Subcutaneous abdominal adipose tissue (tissue), 5 donors: ENCODE measurements at regions not wholly inside any gene's neighbourhood (a gene's known extent, or its start where the extent isn't known, plus 50 kb on each side); places are given as distances from the start of the nearest gene placed in this dataset.

ENCODE experiments used
- H3K27ac ChIP-seq: one replicate; pipeline ENCODE4 v1.7.0; 2013; ENCODE audit warnings: low read depth, mild to moderate bottlenecking, inconsistent platforms, low read length, moderate library complexity
- H3K27me3 ChIP-seq, 5 donors: one replicate each; pipeline ENCODE4 v1.7.0; 2013; ENCODE audit warnings: low read length in 5 of 5, inconsistent platforms in 1 of 5; ENCODE audit not compliant: control insufficient read depth in 5 of 5, insufficient read depth in 4 of 5
- H3K36me3 ChIP-seq, 5 donors: one replicate each; pipeline ENCODE4 v1.7.0; 2013; ENCODE audit warnings: low read length in 5 of 5; ENCODE audit not compliant: control insufficient read depth in 5 of 5, insufficient read depth in 5 of 5
- H3K4me1 ChIP-seq, 5 donors: one replicate each; pipeline ENCODE4 v1.7.0; 2013; ENCODE audit warnings: low read length in 5 of 5, mild to moderate bottlenecking in 3 of 5, moderate library complexity in 1 of 5; ENCODE audit not compliant: control insufficient read depth in 5 of 5, insufficient read depth in 5 of 5
- H3K4me3 ChIP-seq, 5 donors: one replicate each; pipeline ENCODE4 v1.7.0; 2013; ENCODE audit warnings: low read length in 5 of 5, low read depth in 1 of 5
- H3K9ac ChIP-seq, 5 donors: one replicate each; pipeline ENCODE4 v1.7.0; 2013; ENCODE audit warnings: low read length in 5 of 5, mild to moderate bottlenecking in 4 of 5, moderate library complexity in 3 of 5
- H3K9me3 ChIP-seq, 5 donors: one replicate each; pipeline ENCODE4 v1.7.0; 2013; ENCODE audit warnings: low read length in 5 of 5; ENCODE audit not compliant: control insufficient read depth in 5 of 5
- donor health status: healthy.
- donor health status: healthy.
- donor health status: healthy.
- donor health status: healthy.
- donor health status: healthy.

GRCh38 chr5:116764941-116765340, 190.3 kb upstream of the SEMA6A start:
- H3K9ac ChIP-seq: no peak overlapping the region
- H3K36me3 ChIP-seq: no peaks in the 10 kb centered on the region
- H3K4me1 ChIP-seq: peaks cover 0 to 4% (median 0%) of the 10 kb centered on the region in 5 donors
- H3K4me3 ChIP-seq: no peak overlapping the region
- H3K27me3 ChIP-seq: no peaks in the 10 kb centered on the region
- H3K27ac ChIP-seq: no peak overlapping the region
- H3K9me3 ChIP-seq: no peaks in the 10 kb centered on the region

- Histone ChIP-seq H3K9ac (no peak overlapping the region), H3K4me3 (no peak overlapping the region), H3K9me3 (no peaks in the 10 kb centered on the region), H3K27me3 (no peaks in the 10 kb centered on the region), H3K36me3 (no peaks in the 10 kb centered on the region), H3K4me1 (peaks cover 0 to 6% (median 0%) of the 10 kb centered on the region in 5 donors), H3K27ac (no peak overlapping the region)
These were observed 189.6 kb upstream of the SEMA6A start for GRCh38 chr5:116763987-116764866.

- Histone ChIP-seq H3K27ac (peak overlapping the region; percentile 11), H3K36me3 (no peaks in the 10 kb centered on the region), H3K4me3 (no peak overlapping the region), H3K9ac (no peak overlapping the region), H3K4me1 (peaks cover 0 to 6% (median 0%) of the 10 kb centered on the region in 5 donors), H3K9me3 (no peaks in the 10 kb centered on the region), H3K27me3 (no peaks in the 10 kb centered on the region)
These were observed 185.4 kb upstream of the SEMA6A start for GRCh38 chr5:116759860-116760640.

DNA sequence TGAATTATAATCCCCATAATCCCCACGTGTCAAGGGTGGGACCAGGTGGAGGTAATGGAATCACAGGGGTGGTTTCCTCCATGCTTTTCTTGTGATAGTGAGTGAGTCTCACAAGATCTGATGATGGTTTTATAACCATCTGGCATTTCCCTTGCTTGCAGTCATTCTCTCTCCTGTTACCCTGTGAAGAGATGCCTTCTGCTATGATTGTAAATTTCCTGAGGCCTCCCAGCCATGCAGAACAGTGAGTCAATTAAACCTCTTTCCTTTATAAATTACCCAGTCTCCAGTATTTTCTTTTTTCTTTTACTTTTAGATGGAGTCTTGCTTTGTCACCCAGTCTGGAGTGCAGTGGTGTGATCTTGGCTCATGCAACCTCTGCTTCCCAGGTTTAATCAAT, 182.7 kb upstream of the SEMA6A start:
- no peak overlapping the region for H3K27ac ChIP-seq

DNA sequence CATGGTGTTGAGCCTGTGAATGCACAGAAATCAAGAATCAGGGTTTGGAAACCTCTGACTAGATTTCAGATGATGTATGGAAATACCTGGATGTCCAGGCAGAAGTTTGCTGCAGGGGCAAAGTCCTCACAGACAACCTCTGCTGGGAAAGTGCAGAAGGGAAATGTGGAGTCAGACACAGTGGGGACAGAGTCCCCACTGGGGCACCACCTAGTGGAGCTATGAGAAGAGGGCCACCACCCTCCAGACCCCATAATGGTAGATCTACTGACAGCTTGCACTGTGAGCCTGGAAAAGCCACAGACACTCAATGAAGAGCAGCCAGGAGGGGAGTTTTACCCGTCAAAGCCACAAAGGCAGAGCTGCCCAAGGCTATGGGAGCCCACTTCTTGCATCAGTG, 181.9 kb upstream of the SEMA6A start:
- H3K27me3 ChIP-seq: no peaks in the 10 kb centered on the region
- no peak overlapping the region for H3K9ac ChIP-seq
- H3K36me3 ChIP-seq: no peaks in the 10 kb centered on the region
- H3K4me3 ChIP-seq: no peak overlapping the region
- H3K4me1 ChIP-seq: peaks cover 0 to 6% (median 0%) of the 10 kb centered on the region in 5 donors
- H3K27ac ChIP-seq: no peak overlapping the region
- no peaks in the 10 kb centered on the region for H3K9me3 ChIP-seq

More for the DNA sequence above, 182.7 kb upstream of the SEMA6A start:
- Histone ChIP-seq H3K9ac (no peak overlapping the region), H3K9me3 (no peaks in the 10 kb centered on the region), H3K27me3 (no peaks in the 10 kb centered on the region), H3K4me1 (peaks cover 0 to 6% (median 0%) of the 10 kb centered on the region in 5 donors), H3K4me3 (no peak overlapping the region), H3K36me3 (no peaks in the 10 kb centered on the region)

GRCh38 chr5:116754556-116754955, 179.9 kb upstream of the SEMA6A start:
- no peaks in the 10 kb centered on the region for H3K27me3 ChIP-seq
- H3K27ac ChIP-seq: no peak overlapping the region
- H3K9ac ChIP-seq: no peak overlapping the region
- H3K4me1 ChIP-seq: no peaks in the 10 kb centered on the region
- H3K9me3 ChIP-seq: no peaks in the 10 kb centered on the region
- H3K4me3 ChIP-seq: no peak overlapping the region
- H3K36me3 ChIP-seq: no peaks in the 10 kb centered on the region

DNA sequence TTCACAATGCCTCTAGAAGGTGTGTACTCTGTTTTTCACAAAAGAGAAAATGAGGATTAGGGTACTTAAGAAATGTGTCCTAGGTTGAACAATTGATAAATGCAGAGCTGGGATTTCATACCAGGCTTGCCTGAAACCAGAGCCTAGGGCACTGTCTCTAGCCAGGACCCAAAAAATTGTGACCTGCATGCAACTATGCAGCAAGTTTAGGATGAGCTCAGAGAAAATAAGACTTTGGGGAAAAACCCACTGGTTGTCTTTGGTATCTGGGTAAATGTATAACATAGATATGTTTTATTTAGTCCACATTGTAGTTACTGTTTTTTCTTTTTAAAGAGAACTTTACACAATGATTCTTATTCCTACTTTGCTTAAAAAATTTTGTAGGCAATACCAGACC, 177.1 kb upstream of the SEMA6A start:
- H3K9ac ChIP-seq: no peak overlapping the region

GRCh38 chr5:116750631-116751580, 176.3 kb upstream of the SEMA6A start:
- no peak overlapping the region for H3K27ac ChIP-seq
- H3K9me3 ChIP-seq: no peaks in the 10 kb centered on the region
- no peaks in the 10 kb centered on the region for H3K27me3 ChIP-seq
- no peak overlapping the region for H3K9ac ChIP-seq
- H3K36me3 ChIP-seq: no peaks in the 10 kb centered on the region
- H3K4me3 ChIP-seq: no peak overlapping the region
- H3K4me1 ChIP-seq: peaks cover 0 to 3% (median 0%) of the 10 kb centered on the region in 5 donors

More for the DNA sequence above, 177.1 kb upstream of the SEMA6A start:
- H3K27me3 ChIP-seq: no peaks in the 10 kb centered on the region
- H3K27ac ChIP-seq: no peak overlapping the region
- no peaks in the 10 kb centered on the region for H3K36me3 ChIP-seq
- no peaks in the 10 kb centered on the region for H3K9me3 ChIP-seq
- peaks cover 0 to 3% (median 0%) of the 10 kb centered on the region in 5 donors for H3K4me1 ChIP-seq
- H3K4me3 ChIP-seq: no peak overlapping the region

GRCh38 chr5:116747881-116748280, 173.3 kb upstream of the SEMA6A start:
- Histone ChIP-seq H3K27ac (no peak overlapping the region), H3K9ac (no peak overlapping the region), H3K9me3 (peaks cover 0 to 2% (median 0%) of the 10 kb centered on the region in 5 donors), H3K36me3 (no peaks in the 10 kb centered on the region), H3K27me3 (no peaks in the 10 kb centered on the region), H3K4me3 (no peak overlapping the region), H3K4me1 (peaks cover 0 to 3% (median 0%) of the 10 kb centered on the region in 5 donors)
